Neural progenitor cell (in vitro differentiated cells): ENCODE measurements at regions not wholly inside any gene's neighbourhood (a gene's known extent, or its start where the extent isn't known, plus 50 kb on each side); places are given as distances from the start of the nearest gene placed in this dataset.

Experiments used
- EZH2 ChIP-seq: fragments of 200-600 bp; sonication (generic); IDR thresholded peaks from 2 replicates; pipeline ENCODE4 v1.6.1; 2017; ENCODE audit warnings: antibody characterized with exemption, mild to moderate bottlenecking, moderate library complexity
- TF ChIP-seq, protein P1 (sequence below): fragments of 200-600 bp; sonication (generic); IDR thresholded peaks from 2 replicates; pipeline ENCODE4 v1.5.1; 2017; ENCODE audit warnings: antibody characterized with exemption, mild to moderate bottlenecking

- TF ChIP-seq EZH2: no peak
- TF ChIP-seq, protein P1, sequence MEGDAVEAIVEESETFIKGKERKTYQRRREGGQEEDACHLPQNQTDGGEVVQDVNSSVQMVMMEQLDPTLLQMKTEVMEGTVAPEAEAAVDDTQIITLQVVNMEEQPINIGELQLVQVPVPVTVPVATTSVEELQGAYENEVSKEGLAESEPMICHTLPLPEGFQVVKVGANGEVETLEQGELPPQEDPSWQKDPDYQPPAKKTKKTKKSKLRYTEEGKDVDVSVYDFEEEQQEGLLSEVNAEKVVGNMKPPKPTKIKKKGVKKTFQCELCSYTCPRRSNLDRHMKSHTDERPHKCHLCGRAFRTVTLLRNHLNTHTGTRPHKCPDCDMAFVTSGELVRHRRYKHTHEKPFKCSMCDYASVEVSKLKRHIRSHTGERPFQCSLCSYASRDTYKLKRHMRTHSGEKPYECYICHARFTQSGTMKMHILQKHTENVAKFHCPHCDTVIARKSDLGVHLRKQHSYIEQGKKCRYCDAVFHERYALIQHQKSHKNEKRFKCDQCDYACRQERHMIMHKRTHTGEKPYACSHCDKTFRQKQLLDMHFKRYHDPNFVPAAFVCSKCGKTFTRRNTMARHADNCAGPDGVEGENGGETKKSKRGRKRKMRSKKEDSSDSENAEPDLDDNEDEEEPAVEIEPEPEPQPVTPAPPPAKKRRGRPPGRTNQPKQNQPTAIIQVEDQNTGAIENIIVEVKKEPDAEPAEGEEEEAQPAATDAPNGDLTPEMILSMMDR: no peak
Observed at GRCh38 chr12:74848006-74848405, 310.4 kb downstream of the ATXN7L3B start.
